Keratinocyte (primary cell): ENCODE measurements at regions not wholly inside any gene's neighbourhood (a gene's known extent, or its start where the extent isn't known, plus 50 kb on each side); places are given as distances from the start of the nearest gene placed in this dataset.

Experiments
- DNase-seq: peaks from one replicate; pipeline ENCODE4 v3.0.0-alpha.2; 2011; ENCODE audit warnings: low read depth, missing footprints, low spot score
- FAIRE-seq: peaks from 2 replicates; lab custom pipeline; 2011; peaks lifted over from hg19 to GRCh38; lab: Jason Lieb, UNC
- H2AFZ ChIP-seq: 2 replicates; pipeline ENCODE4 v1.6.0; 2012; ENCODE audit warnings: low read length, control low read depth, inconsistent platforms; ENCODE audit not compliant: control insufficient read depth
- H3K27ac ChIP-seq: 2 replicates; pipeline ENCODE4 v1.5.1; 2011; ENCODE audit warnings: low read length; ENCODE audit not compliant: control insufficient read depth, insufficient read depth
- H3K27me3 ChIP-seq: 3 replicates; pipeline ENCODE4 v1.6.0; 2011; ENCODE audit warnings: low read length; ENCODE audit not compliant: control insufficient read depth, insufficient read depth; ENCODE audit errors: extremely low read depth
- H3K36me3 ChIP-seq, 2 experiments: 2 replicates in 1 of 2; 3 replicates in 1 of 2; pipeline ENCODE4 v1.5.1; 2011; ENCODE audit warnings: low read length in 2 of 2, mild to moderate bottlenecking in 1 of 2; ENCODE audit not compliant: control insufficient read depth in 2 of 2, insufficient read depth in 2 of 2; ENCODE audit errors: extremely low read depth in 1 of 2
- H3K4me1 ChIP-seq: 3 replicates; pipeline ENCODE4 v1.5.1; 2011; ENCODE audit warnings: low read length; ENCODE audit not compliant: control insufficient read depth, insufficient read depth; ENCODE audit errors: extremely low read depth
- H3K4me2 ChIP-seq: 3 replicates; pipeline ENCODE4 v1.6.0; 2011; ENCODE audit warnings: low read depth, low read length; ENCODE audit not compliant: control insufficient read depth, insufficient read depth; ENCODE audit errors: extremely low read depth
- H3K4me3 ChIP-seq, 3 experiments: fragments of 200-600 bp in 1 of 3; sonication (generic) in 1 of 3; 2 replicates in 2 of 3; 3 replicates in 1 of 3; pipeline ENCODE4 v1.5.1; 2011 to 2016; ENCODE audit warnings: low read length in 3 of 3, mild to moderate bottlenecking in 3 of 3, control low read depth in 2 of 3, inconsistent platforms in 1 of 3, low read depth in 1 of 3, mixed read lengths in 1 of 3, mixed run types in 1 of 3, moderate library complexity in 1 of 3; ENCODE audit not compliant: control insufficient read depth in 2 of 3, insufficient read depth in 2 of 3; ENCODE audit errors: extremely low read depth in 1 of 3
- H3K79me2 ChIP-seq: 2 replicates; pipeline ENCODE4 v1.6.0; 2012; ENCODE audit warnings: low read length; ENCODE audit not compliant: control insufficient read depth, insufficient read depth
- H3K9ac ChIP-seq: 3 replicates; pipeline ENCODE4 v1.6.0; 2011; ENCODE audit warnings: low read length; ENCODE audit not compliant: control insufficient read depth, insufficient read depth; ENCODE audit errors: extremely low read depth
- H3K9me1 ChIP-seq: 3 replicates; pipeline ENCODE4 v1.6.0; 2011; ENCODE audit warnings: low read length; ENCODE audit not compliant: control insufficient read depth, insufficient read depth; ENCODE audit errors: extremely low read depth
- H3K9me3 ChIP-seq: 2 replicates; pipeline ENCODE4 v1.5.1; 2012; ENCODE audit warnings: low read depth, low read length; ENCODE audit not compliant: control insufficient read depth
- H4K20me1 ChIP-seq: 3 replicates; pipeline ENCODE4 v1.6.0; 2011; ENCODE audit warnings: low read length; ENCODE audit not compliant: control insufficient read depth, insufficient read depth; ENCODE audit errors: extremely low read depth
- EZH2 ChIP-seq: IDR thresholded peaks from one replicate; pipeline ENCODE4 v1.6.1; 2012; ENCODE audit warnings: inconsistent platforms, mild to moderate bottlenecking, low read length, moderate library complexity
- dilution Hi-C: fragments of 300-500 bp; cut with MboI; formaldehyde crosslinking; loops from one replicate; pipeline ENCODE4 v1.7.0; 2020; ENCODE audit warnings: low sequenced_read_pairs; ENCODE audit not compliant: extremely low pct_ligation_motif_present
- TF ChIP-seq, protein P1 (sequence below), 3 experiments: IDR thresholded peaks in 1 of 3; conservative IDR thresholded peaks in 1 of 3; optimal IDR thresholded peaks in 1 of 3; 2 replicates in 2 of 3; 3 replicates in 1 of 3; pipeline versions ENCODE3 to v1.5.1; 2011; ENCODE audit warnings: low read length in 3 of 3, mild to moderate bottlenecking in 3 of 3, moderate library complexity in 2 of 3, control low read depth in 1 of 3, inconsistent platforms in 1 of 3; ENCODE audit not compliant: insufficient read depth in 2 of 3; ENCODE audit errors: extremely low read depth in 1 of 3

GRCh38 chr4:41346306-41347061 lies 89.8 kb downstream of the UCHL1 start:
- Histone ChIP-seq H3K9ac (no peak overlapping the region), H3K4me3 (no peak overlapping the region), H2AFZ (no peak overlapping the region), H3K4me1 (no peaks in the 10 kb centered on the region), H3K9me3 (no peaks in the 10 kb centered on the region), H3K4me2 (no peak overlapping the region), H3K79me2 (no peaks in the 10 kb centered on the region), H3K27ac (no peak overlapping the region), H3K27me3 (no peaks in the 10 kb centered on the region), H3K9me1 (no peaks in the 10 kb centered on the region), H4K20me1 (no peaks in the 10 kb centered on the region), H3K36me3 (no peaks in the 10 kb centered on the region)
- FAIRE-seq (no peak), DNase-seq (no peak)
- dilution Hi-C loops = no loop called here
- TF ChIP-seq, protein P1, sequence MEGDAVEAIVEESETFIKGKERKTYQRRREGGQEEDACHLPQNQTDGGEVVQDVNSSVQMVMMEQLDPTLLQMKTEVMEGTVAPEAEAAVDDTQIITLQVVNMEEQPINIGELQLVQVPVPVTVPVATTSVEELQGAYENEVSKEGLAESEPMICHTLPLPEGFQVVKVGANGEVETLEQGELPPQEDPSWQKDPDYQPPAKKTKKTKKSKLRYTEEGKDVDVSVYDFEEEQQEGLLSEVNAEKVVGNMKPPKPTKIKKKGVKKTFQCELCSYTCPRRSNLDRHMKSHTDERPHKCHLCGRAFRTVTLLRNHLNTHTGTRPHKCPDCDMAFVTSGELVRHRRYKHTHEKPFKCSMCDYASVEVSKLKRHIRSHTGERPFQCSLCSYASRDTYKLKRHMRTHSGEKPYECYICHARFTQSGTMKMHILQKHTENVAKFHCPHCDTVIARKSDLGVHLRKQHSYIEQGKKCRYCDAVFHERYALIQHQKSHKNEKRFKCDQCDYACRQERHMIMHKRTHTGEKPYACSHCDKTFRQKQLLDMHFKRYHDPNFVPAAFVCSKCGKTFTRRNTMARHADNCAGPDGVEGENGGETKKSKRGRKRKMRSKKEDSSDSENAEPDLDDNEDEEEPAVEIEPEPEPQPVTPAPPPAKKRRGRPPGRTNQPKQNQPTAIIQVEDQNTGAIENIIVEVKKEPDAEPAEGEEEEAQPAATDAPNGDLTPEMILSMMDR (optimal IDR thresholded peaks at IDR 0.05 in 1 of 3, IDR thresholded peaks at IDR 0.05 in 1 of 3, conservative IDR thresholded peaks at IDR 0.05 in 1 of 3; ENCODE audit: extremely low read depth in 1 of 3, insufficient read depth in 2 of 3, low read length in 3 of 3) = no peak
- no peak for TF ChIP-seq EZH2

DNA sequence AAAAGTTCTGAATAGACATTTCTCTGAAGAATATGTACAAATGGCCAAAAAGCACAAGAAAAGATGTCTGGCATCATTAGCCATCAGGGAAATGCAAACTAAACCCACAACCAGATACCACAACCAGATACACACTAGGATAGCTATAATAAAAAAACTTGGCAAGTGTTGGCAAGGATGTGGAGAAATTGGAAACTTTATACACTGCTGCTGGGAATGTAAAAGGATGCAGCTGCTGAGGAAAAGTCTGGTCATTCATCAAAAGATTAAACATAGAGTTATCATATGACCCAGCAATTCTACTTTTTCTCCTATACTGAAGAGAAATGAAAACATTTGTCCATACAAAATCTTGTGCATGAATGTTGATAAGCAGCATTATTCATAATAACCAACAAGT lies 92.3 kb downstream of the UCHL1 start:
- H3K4me3 ChIP-seq = no peak overlapping the region
- H3K79me2 ChIP-seq = no peaks in the 10 kb centered on the region
- no peak for TF ChIP-seq EZH2
- TF ChIP-seq, protein P1 (optimal IDR thresholded peaks at IDR 0.05 in 1 of 3, IDR thresholded peaks at IDR 0.05 in 1 of 3, conservative IDR thresholded peaks at IDR 0.05 in 1 of 3; ENCODE audit: extremely low read depth in 1 of 3, insufficient read depth in 2 of 3, low read length in 3 of 3) = no peak
- no peaks in the 10 kb centered on the region for H3K27me3 ChIP-seq
- no peak overlapping the region for H3K9ac ChIP-seq
- no peaks in the 10 kb centered on the region for H3K9me3 ChIP-seq
- H2AFZ ChIP-seq = no peak overlapping the region
- no peaks in the 10 kb centered on the region for H3K9me1 ChIP-seq
- FAIRE-seq (no peak), DNase-seq (no peak)
- dilution Hi-C loops = no loop called here
- H3K36me3 ChIP-seq = no peaks in the 10 kb centered on the region
- no peaks in the 10 kb centered on the region for H4K20me1 ChIP-seq
- no peaks in the 10 kb centered on the region for H3K4me1 ChIP-seq
- H3K4me2 ChIP-seq = no peak overlapping the region
- no peak overlapping the region for H3K27ac ChIP-seq
